ENCODE measurements at regions not wholly inside any gene's neighbourhood (a gene's known extent, or its start where the extent isn't known, plus 50 kb on each side); places are given as distances from the start of the nearest gene placed in this dataset.

DNA sequence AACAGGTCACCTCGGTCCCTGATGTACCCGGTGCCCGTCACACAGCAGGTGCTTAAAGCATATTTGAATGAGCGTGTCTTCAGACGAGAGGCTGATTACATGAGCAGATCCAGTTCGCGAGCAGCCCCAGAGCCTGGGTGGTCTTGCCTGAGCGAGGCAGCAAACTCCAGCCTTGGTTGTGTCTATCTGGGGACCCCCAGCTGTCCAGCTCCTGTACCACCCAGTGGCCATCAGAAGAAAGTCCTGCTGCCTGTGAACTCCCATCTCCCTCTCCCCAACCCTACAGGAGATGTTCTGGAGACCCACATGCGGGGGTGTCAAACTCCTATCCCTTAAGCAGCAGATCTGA is 174.2 kb downstream of the PHETA1 start:
- no peak for DNase-seq

DNA sequence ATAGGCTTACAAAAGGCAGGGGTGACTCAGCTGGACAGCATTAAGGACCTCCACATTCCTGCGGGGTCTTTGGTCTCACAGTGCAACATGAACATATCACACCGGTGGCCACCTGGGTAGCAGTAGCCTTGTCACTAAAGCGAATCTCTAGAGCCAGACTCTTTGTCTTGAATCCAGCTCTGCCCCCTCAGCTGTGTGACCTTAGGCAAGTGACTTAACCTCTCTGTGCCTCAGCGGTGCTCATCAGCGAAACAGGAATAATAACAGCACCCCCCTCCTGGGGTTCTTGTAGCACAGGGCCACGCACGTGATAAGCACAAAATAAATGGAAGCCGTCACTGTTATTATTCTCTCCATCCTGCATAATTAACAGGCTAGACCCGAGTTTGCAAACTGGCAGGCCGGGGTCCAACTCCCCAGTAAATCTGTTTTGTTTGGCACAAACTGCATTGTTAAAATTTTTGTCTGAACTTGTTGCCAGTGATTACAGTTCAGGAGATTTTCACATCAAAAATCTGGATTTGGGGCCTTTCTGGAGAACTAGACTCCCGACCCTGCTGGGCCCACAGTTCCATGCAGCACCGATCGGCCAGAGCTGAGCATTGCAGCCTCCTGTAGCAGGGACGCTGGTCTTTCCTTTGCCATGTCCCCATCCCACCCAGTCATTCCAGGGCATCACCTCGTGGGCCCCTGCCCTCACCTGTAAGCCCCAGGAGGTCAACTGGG is 174.8 kb downstream of the PHETA1 start:
- no peak for DNase-seq

DNA sequence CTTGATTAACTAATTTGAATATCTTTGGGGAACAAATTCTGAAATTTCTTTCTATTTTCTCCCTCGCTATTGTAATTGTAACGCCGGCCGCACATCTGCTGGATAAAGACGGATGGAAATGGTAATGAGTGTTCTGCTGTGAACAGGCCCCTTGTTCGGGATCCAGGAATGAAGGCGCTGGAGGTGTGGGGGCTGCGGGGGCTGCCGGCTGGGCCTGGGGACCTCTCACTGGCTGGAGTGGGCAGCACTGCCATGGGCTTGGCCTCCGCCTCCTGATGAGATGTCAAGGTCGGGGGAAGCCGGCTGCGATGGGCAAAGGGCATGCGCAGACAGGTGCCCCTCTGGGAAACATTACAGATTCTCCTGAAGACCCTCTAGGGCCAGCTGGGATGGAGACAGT is 175.4 kb downstream of the PHETA1 start:
- DNase-seq = no peak

GRCh38 chr12:111193067-111193466 is 175.8 kb downstream of the PHETA1 start:
- DNase-seq = no peak

DNA sequence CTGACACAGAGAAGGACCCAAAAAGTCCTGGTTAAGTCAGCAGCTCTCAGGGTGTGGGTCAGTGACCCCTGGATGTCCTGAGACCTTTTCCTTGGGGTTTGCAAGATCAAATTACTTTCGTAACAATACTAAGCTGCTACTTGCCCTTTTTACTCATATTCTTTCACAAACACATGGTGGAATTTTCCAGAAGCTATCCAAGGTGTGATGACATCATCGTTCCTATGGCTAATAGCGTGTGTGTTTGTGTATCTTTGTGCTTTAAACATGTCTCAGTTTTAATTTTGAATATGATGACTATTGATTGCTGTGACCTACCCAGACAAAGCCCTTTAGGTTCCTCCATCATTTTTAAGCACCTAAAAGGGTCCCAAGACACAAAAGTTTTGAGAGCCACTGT is 176.2 kb downstream of the PHETA1 start:
- no peak for DNase-seq

GRCh38 chr12:111190741-111191526 is 178.0 kb downstream of the PHETA1 start:
- no peak for DNase-seq

- DNase-seq = no peak
Observed at GRCh38 chr12:111189792-111190191, 179.1 kb downstream of the PHETA1 start.

DNA sequence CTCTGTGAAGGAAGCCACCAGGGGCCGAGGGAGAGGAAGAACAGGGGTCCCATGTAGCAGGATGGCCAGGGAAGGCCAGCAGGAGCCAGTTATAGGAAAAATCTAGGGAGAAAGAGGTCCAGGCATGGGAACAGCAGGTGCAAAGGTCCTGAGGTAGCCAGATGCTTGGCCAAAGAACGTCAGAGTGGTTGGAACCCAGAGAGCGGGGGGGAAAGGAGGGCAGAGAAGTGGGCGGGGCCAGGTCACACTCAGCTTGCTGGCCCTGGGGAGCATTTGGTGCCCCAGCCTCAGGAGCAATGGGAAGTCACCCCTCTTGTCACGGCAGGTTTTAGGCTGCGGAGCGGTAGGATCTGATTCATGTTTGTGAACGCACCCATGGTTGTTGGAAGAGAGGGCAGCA is 180.5 kb downstream of the PHETA1 start:
- DNase-seq = no peak

GRCh38 chr12:111186347-111186746 is 182.5 kb downstream of the PHETA1 start:
- no peak for DNase-seq

DNA sequence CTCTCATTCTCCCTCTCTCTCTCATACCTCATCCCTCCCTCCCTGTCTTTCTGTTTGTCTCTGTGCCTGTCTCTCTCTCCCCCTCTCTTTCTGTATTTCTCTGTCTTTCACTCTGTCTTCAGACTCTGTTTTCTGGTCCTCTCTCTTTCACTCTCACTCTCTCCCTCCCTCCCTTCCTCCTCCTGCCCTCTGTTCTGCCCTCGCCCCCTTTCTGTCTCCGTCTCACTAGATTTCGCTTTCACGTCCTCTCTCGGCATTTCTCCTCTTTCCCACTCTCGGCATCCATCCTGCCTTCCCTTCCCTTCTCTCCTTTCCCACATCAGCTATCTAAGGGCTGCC is 183.0 kb downstream of the PHETA1 start:
- no peak for DNase-seq

DNA sequence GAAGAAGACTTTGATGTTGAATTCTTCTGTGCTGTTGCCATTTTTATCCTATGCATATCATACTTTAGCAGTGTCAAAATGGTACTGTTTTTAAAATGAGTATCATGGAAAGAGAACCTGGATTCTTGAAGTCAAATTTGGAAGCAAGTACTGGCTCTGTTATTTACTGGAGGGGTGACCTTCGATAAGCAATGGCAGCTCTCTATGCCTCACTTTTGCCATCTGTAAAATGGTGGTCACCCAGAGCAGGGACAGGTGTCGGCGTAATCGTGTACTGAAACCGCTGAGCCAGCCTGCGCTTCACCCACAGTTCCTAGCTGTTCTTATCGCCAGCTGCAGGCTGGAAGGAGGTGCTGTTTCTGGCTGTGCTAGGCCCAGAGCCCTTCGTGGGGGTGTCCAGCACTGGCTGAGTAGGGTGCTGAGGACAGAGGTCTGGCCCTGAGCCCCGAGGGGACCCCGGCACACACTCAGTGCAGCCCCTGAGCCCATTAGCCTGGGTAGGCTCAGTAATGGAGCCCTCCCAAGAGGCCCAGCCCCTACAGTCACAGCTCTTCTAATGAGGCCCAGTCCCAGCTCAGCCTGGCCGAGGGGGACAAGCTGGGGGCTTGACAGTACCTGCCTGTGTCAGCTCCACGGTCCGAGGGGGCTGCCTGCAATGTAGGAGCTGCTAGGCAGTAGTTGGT is 183.5 kb downstream of the PHETA1 start:
- no peak for DNase-seq

GRCh38 chr12:111184161-111184560 is 184.7 kb downstream of the PHETA1 start:
- no peak for DNase-seq

DNA sequence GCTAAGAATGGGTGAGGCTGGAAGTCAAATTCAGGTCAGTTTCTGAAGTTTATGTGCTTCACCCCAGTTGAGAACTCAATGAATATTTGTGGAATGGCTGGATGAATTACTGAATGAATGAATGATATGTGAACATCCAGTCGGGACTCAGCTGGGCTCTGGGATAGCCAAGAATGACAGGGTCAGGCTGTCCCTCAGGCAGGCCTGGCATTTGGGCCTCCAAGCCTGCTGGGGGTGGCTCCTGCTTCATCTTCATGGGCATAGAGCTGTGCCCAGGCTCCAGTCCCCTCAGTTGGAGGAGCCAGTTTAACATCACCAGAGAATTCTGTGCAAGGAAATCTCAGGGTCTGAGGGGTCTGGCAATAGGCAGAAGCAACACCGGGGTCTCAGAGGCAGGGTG is 185.8 kb downstream of the PHETA1 start:
- no peak for DNase-seq

- no peak for DNase-seq
Observed at GRCh38 chr12:111182382-111182781, 186.5 kb downstream of the PHETA1 start.

DNA sequence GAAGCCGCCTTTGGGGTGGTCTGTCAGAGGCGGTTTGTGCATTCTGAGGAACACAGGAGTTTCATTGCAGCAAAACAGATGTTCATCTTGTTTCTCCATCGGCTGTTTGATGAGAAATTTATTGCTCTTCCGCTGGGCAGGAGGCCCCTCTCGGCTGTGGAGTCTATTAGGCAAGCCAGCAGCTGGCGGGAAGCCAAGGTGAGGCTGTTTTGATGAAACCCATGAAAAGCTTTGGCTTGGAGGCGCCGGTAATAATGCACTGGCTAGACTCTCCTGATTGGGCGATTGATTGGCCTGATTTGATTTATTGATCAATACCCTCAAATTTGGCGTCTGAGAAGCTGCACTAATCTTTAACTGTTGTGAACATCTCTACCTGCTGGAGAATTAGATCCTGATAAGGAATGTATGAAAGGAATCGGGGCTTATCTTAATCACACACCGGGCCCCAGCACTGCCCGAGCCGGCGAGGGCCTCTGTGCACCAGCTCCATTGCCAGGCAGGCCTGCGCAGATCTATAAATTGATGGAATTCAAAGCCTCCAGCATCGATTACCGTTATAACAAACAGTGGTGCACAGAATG is 187.7 kb downstream of the PHETA1 start:
- DNase-seq = no peak

- DNase-seq = no peak
Observed at GRCh38 chr12:111180426-111181142, 188.3 kb downstream of the PHETA1 start.

DNA sequence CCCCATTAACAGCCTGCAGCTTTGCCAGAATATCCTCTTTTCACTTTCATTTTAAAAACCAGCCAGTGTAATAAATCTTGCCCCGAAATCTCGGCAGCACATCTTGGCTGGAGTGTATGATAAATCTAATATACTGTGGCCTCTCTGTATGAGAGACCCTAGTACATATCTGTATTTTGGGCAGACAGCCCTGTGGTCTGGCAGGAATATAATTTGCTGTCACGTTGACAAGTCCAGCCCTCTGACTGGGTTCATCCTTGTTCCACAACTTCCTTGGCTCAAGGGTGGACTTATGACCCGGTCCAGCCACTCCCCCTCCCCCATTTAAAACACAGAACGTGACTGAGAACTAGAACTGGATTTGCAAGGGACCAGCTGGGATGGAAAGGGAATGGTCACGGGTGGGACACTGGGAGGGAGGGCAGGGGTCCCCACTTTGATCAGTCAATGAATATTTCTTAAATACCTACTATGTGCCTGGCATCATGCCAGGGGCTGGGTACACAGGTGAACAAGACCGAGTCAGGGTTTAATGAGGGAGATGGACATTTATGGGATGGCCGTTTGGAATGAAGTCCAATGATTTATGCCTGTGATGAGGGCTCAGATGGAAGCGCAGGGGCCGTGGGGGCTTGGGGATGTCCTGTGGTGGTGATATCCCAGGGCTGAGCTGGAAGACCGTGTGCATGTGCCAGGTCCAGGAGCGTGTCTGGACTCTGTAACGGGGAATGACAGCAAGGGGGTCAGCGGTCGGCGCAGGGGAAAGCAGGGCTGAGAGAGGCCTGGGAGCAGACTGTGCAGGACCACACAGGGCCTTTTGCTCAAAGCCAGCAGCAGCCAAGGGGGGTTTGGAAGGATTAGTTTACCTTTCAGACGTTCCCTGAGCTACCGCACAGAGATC is 190.5 kb downstream of the PHETA1 start:
- no peak for DNase-seq

- no peak for DNase-seq
Observed at GRCh38 chr12:111175396-111176094, 193.3 kb downstream of the PHETA1 start.

DNA sequence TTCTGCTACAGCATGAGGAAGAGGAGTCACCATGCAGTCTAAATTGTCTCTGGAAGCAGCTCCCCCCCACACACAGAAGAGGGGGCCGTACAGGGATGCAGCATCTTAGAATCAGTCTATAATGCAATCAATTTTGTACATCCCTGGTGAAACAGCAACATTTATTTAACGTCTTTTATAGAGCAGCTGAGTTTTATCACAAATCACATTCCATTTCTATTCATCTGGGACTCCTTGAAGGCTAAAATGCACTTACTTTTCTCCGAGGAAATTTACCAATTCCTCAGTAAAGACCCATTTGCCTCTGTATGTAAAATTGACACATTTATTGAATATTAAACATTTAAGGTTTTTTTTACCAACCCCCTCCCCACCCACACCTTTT is 193.9 kb downstream of the PHETA1 start:
- DNase-seq = no peak

GRCh38 chr12:111174251-111174960 is 194.5 kb downstream of the PHETA1 start:
- DNase-seq = no peak

DNA sequence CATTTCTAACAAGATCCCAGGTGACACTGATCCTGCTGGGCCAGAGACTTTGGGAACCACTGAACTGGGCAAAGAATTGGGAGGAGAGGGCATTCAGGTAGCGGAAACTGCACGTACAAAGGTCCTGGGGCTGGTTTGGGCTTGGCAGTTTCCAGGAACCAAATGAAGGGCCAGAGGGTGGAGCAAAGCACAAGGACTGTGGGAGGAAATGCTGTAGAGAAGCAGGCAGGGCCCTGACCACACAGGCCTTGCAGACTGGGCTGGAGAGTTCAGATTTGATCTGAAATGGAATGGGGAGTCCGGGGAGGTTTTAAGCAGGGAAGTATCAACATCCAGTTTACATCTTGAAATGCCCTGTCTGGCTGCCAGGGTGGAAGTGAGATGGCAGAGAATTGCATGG is 195.1 kb downstream of the PHETA1 start:
- no peak for DNase-seq

Data from effector CD8-positive, alpha-beta T cell (primary cell).